GM18499 (cell line): ENCODE measurements at regions not wholly inside any gene's neighbourhood (a gene's known extent, or its start where the extent isn't known, plus 50 kb on each side); places are given as distances from the start of the nearest gene placed in this dataset.
"Not testable (repeated sequence)": the region's sequence is repeated elsewhere in the genome, so short reads cannot be mapped to it uniquely, and the experiment has no call there.

ENCODE experiments used
- ATAC-seq: cut with Tn5 transposase; IDR thresholded peaks from one replicate; pipeline ENCODE4 v1.9.1; 2021; ENCODE audit warnings: moderate number of reproducible peaks; ENCODE audit not compliant: insufficient read depth, unreplicated experiment

- ATAC-seq = no peak
Measured at GRCh38 chr15:96053031-96053780, 277.3 kb upstream of the NR2F2 start.

GRCh38 chr15:96053781-96054428 lies 276.6 kb upstream of the NR2F2 start:
- no peak for ATAC-seq

- ATAC-seq = no peak
Measured at GRCh38 chr15:96054621-96055020, 275.9 kb upstream of the NR2F2 start.

- peak; percentile 83 for ATAC-seq
Measured at GRCh38 chr15:96058103-96058851, 272.2 kb upstream of the NR2F2 start.

GRCh38 chr15:96058852-96059103 lies 271.7 kb upstream of the NR2F2 start:
- ATAC-seq = not testable (repeated sequence)

- not testable (repeated sequence) for ATAC-seq
Measured at GRCh38 chr15:96060591-96060990, 269.9 kb upstream of the NR2F2 start.

- no peak for ATAC-seq
Measured at GRCh38 chr15:96064351-96064756, 266.1 kb upstream of the NR2F2 start.

- no peak for ATAC-seq
Measured at GRCh38 chr15:96066126-96066525, 264.4 kb upstream of the NR2F2 start.

GRCh38 chr15:96066852-96067495 lies 263.5 kb upstream of the NR2F2 start:
- ATAC-seq = no peak

GRCh38 chr15:96067677-96068076 lies 262.8 kb upstream of the NR2F2 start:
- ATAC-seq = no peak

GRCh38 chr15:96068897-96069296 lies 261.6 kb upstream of the NR2F2 start:
- ATAC-seq = no peak

GRCh38 chr15:96070636-96071035 lies 259.9 kb upstream of the NR2F2 start:
- no peak for ATAC-seq

GRCh38 chr15:96072821-96073220 lies 257.7 kb upstream of the NR2F2 start:
- ATAC-seq = no peak

- ATAC-seq = no peak
Measured at GRCh38 chr15:96073908-96074307, 256.6 kb upstream of the NR2F2 start.

GRCh38 chr15:96075895-96076294 lies 254.6 kb upstream of the NR2F2 start:
- ATAC-seq = no peak

- ATAC-seq = no peak
Measured at GRCh38 chr15:96076350-96076749, 254.2 kb upstream of the NR2F2 start.

GRCh38 chr15:96079041-96079440 lies 251.5 kb upstream of the NR2F2 start:
- no peak for ATAC-seq

- no peak for ATAC-seq
Measured at GRCh38 chr15:96079882-96080281, 250.6 kb upstream of the NR2F2 start.

- no peak for ATAC-seq
Measured at GRCh38 chr15:96086164-96086563, 244.3 kb upstream of the NR2F2 start.

- ATAC-seq = no peak
Measured at GRCh38 chr15:96087180-96087884, 243.2 kb upstream of the NR2F2 start.
